ENCODE measurements at regions not wholly inside any gene's neighbourhood (a gene's known extent, or its start where the extent isn't known, plus 50 kb on each side); places are given as distances from the start of the nearest gene placed in this dataset.

- Histone ChIP-seq H3K27me3 (no peaks in the 10 kb centered on the region), H3K27ac (no peak overlapping the region), H3K36me3 (no peaks in the 10 kb centered on the region), H3K4me3 (no peak overlapping the region), H3K9me3 (no peaks in the 10 kb centered on the region), H3K4me1 (no peaks in the 10 kb centered on the region)
- intact Hi-C loops (cut with DNase I) = no loop called here
- no peak for DNase-seq
- no peak for TF ChIP-seq CTCF (IDR thresholded peaks at IDR 0.05)
- no peak for ATAC-seq
Measured at GRCh38 chr3:31157893-31158620, 263.6 kb upstream of the GADL1 start.

- no peaks in the 10 kb centered on the region for H3K27me3 ChIP-seq
- no peaks in the 10 kb centered on the region for H3K36me3 ChIP-seq
- TF ChIP-seq CTCF (IDR thresholded peaks at IDR 0.05) = no peak
- no peaks in the 10 kb centered on the region for H3K9me3 ChIP-seq
- intact Hi-C loops (cut with DNase I) = no loop called here
- DNase-seq (no peak), ATAC-seq (no peak)
- H3K4me1 ChIP-seq = no peaks in the 10 kb centered on the region
- H3K27ac ChIP-seq = no peak overlapping the region
- H3K4me3 ChIP-seq = no peak overlapping the region
Measured at GRCh38 chr3:31159331-31160039, 265.0 kb upstream of the GADL1 start.

- Histone ChIP-seq H3K4me3 (no peak overlapping the region), H3K4me1 (peaks cover 11% of the 10 kb centered on the region), H3K27me3 (no peaks in the 10 kb centered on the region), H3K36me3 (no peaks in the 10 kb centered on the region), H3K9me3 (no peaks in the 10 kb centered on the region), H3K27ac (no peak overlapping the region)
- DNase-seq (no peak), ATAC-seq (no peak)
- TF ChIP-seq CTCF (IDR thresholded peaks at IDR 0.05) = no peak
- intact Hi-C loops (cut with DNase I) = no loop called here
Measured at GRCh38 chr3:31161889-31162288, 267.4 kb upstream of the GADL1 start.

- no peak overlapping the region for H3K27ac ChIP-seq
- TF ChIP-seq CTCF (IDR thresholded peaks at IDR 0.05) = no peak
- intact Hi-C loops (cut with DNase I) = no loop called here
- no peaks in the 10 kb centered on the region for H3K36me3 ChIP-seq
- H3K27me3 ChIP-seq = no peaks in the 10 kb centered on the region
- H3K9me3 ChIP-seq = no peaks in the 10 kb centered on the region
- no peak for ATAC-seq
- peaks cover 15% of the 10 kb centered on the region for H3K4me1 ChIP-seq
- DNase-seq = no peak
- H3K4me3 ChIP-seq = no peak overlapping the region
Measured at GRCh38 chr3:31164381-31164780, 269.9 kb upstream of the GADL1 start.

GRCh38 chr3:31165399-31165860 is 271.0 kb upstream of the GADL1 start:
- H3K36me3 ChIP-seq = no peaks in the 10 kb centered on the region
- H3K9me3 ChIP-seq = no peaks in the 10 kb centered on the region
- peaks cover 15% of the 10 kb centered on the region for H3K4me1 ChIP-seq
- ATAC-seq (peak; percentile 97), DNase-seq (no peak)
- H3K4me3 ChIP-seq = no peak overlapping the region
- intact Hi-C loops (cut with DNase I) = no loop called here
- peak overlapping the region; percentile 61 for H3K27ac ChIP-seq
- no peak for TF ChIP-seq CTCF (IDR thresholded peaks at IDR 0.05)
- H3K27me3 ChIP-seq = no peaks in the 10 kb centered on the region
